CD4-positive, alpha-beta T cell treated with Interleukin-6 for 4 hours (primary cell): ENCODE measurements at regions not wholly inside any gene's neighbourhood (a gene's known extent, or its start where the extent isn't known, plus 50 kb on each side); places are given as distances from the start of the nearest gene placed in this dataset.

Experiments used
- DNase-seq: peaks from one replicate; pipeline ENCODE4 v3.0.0-alpha.2; 2020; ENCODE audit warnings: mixed read lengths

GRCh38 chr2:49298230-49298629, 143.9 kb upstream of the FSHR start:
- DNase-seq = no peak

GRCh38 chr2:49296107-49296867, 142.0 kb upstream of the FSHR start:
- no peak for DNase-seq

- no peak for DNase-seq
Observed at GRCh38 chr2:49294225-49294624, 139.9 kb upstream of the FSHR start.

- no peak for DNase-seq
Observed at GRCh38 chr2:49291619-49292018, 137.3 kb upstream of the FSHR start.

GRCh38 chr2:49289711-49290110, 135.4 kb upstream of the FSHR start:
- no peak for DNase-seq

- DNase-seq = no peak
Observed at GRCh38 chr2:49288902-49289700, 134.8 kb upstream of the FSHR start.

GRCh38 chr2:49288113-49288705, 133.9 kb upstream of the FSHR start:
- DNase-seq = no peak

GRCh38 chr2:49286726-49287125, 132.4 kb upstream of the FSHR start:
- DNase-seq = no peak

- DNase-seq = no peak
Observed at GRCh38 chr2:49286045-49286444, 131.7 kb upstream of the FSHR start.

GRCh38 chr2:49278561-49278960, 124.2 kb upstream of the FSHR start:
- no peak for DNase-seq

GRCh38 chr2:49278141-49278540, 123.8 kb upstream of the FSHR start:
- DNase-seq = no peak

GRCh38 chr2:49271060-49271606, 116.8 kb upstream of the FSHR start:
- no peak for DNase-seq

- DNase-seq = no peak
Observed at GRCh38 chr2:49270091-49270490, 115.8 kb upstream of the FSHR start.

GRCh38 chr2:49265471-49265870, 111.2 kb upstream of the FSHR start:
- no peak for DNase-seq

- no peak for DNase-seq
Observed at GRCh38 chr2:49262801-49263560, 108.7 kb upstream of the FSHR start.

GRCh38 chr2:49261781-49262180, 107.5 kb upstream of the FSHR start:
- no peak for DNase-seq

- DNase-seq = no peak
Observed at GRCh38 chr2:49260979-49261538, 106.7 kb upstream of the FSHR start.

GRCh38 chr2:49259926-49260325, 105.6 kb upstream of the FSHR start:
- no peak for DNase-seq

- no peak for DNase-seq
Observed at GRCh38 chr2:49255409-49255971, 101.2 kb upstream of the FSHR start.

- DNase-seq = no peak
Observed at GRCh38 chr2:49254401-49254800, 100.1 kb upstream of the FSHR start.

- DNase-seq = no peak
Observed at GRCh38 chr2:49251766-49252165, 97.5 kb upstream of the FSHR start.

- DNase-seq = no peak
Observed at GRCh38 chr2:49251251-49251650, 96.9 kb upstream of the FSHR start.
